Psoas muscle (tissue), 7 donors: ENCODE measurements at regions not wholly inside any gene's neighbourhood (a gene's known extent, or its start where the extent isn't known, plus 50 kb on each side); places are given as distances from the start of the nearest gene placed in this dataset.

Experiments
- ATAC-seq, 4 donors: fragments of 200-7000 bp; cut with Tn5 transposase; one replicate each; pipeline ENCODE4 v1.9.1; 2020; ENCODE audit warnings: moderate library complexity in 3 of 4, mild to moderate bottlenecking in 2 of 4
- DNase-seq, 2 donors: peaks; one replicate each; pipeline ENCODE4 v3.0.0-alpha.2; 2020
- H3K27ac ChIP-seq: fragments of 200-600 bp; one replicate; pipeline ENCODE4 v1.8.0; 2022
- H3K27me3 ChIP-seq, 3 donors: fragments of 200-600 bp in 1 of 3; one replicate each; pipeline versions ENCODE4 v1.6.1 to v1.8.0; 2013 to 2022; ENCODE audit warnings: low read length in 2 of 3, mild to moderate bottlenecking in 2 of 3, moderate library complexity in 1 of 3; ENCODE audit not compliant: insufficient read depth in 3 of 3
- H3K36me3 ChIP-seq, 2 donors: fragments of 200-600 bp in 1 of 2; one replicate each; pipeline versions ENCODE4 v1.6.1 to v1.8.0; 2013 to 2022; ENCODE audit warnings: low read depth in 1 of 2, mild to moderate bottlenecking in 1 of 2, moderate library complexity in 1 of 2; ENCODE audit not compliant: insufficient read depth in 1 of 2
- H3K4me1 ChIP-seq: fragments of 200-600 bp; one replicate; pipeline ENCODE4 v1.8.0; 2022
- H3K4me3 ChIP-seq: fragments of 200-600 bp; one replicate; pipeline ENCODE4 v1.8.0; 2022; ENCODE audit warnings: mild to moderate bottlenecking
- H3K9me3 ChIP-seq: fragments of 200-600 bp; one replicate; pipeline ENCODE4 v1.8.0; 2022
- WGBS, 3 donors: extraction: QIAGEN DNeasy Blood & Tissue Kit; methylation state at CpG; one replicate each; pipeline versions ENCODE4 v1.1.6 to v1.1.7; 2013; 5-methylcytosine and 5-hydroxymethylcytosine counted together
- intact Hi-C, 2 donors: fragments of 100-400 bp; cut with DNase I; formaldehyde crosslinking; loops; one replicate each; pipeline versions ENCODE4 v1.11.0 to v1.14.2; 2022
- TF ChIP-seq, protein P1 (sequence below): fragments of 200-600 bp; IDR thresholded peaks from one replicate; pipeline ENCODE4 v1.8.0; 2022; ENCODE audit warnings: antibody characterized with exemption
- donor health status: healthy with polysubstance abuse.
- donor health status: DM: no; HTN: no; CAD: no; lungs with moderate emphysema.
- donor health status: Bipolar disorder and iron deficiency.
- donor health status: healthy.
- donor health status: DM: yes; HTN: yes; CAD: no.
- donor health status: DM: no; HTN: no; CAD: no.
- donor health status: DM: yes; HTN: yes; CAD: no.

DNA sequence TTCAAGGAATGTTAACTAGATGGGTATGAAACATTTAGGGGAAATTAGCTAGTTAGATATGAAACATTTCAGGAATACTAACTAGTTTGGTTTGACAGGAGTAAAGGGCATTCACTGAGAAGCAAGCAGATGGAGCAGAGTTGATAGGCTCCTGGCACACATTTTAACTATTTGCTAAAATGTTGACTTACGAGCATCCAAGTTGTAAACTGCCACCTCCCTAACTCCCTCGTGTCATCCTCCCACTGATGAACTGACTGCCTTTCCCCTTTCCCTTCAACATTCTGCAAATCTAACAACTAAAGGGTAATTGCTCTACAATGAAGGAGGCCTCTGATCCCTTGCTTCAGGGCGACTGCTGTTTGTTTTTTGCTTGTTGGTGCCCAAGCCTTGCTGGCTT, 580.4 kb upstream of the FAM98A start:
- DNase-seq (no peak), ATAC-seq (no peak)
- Histone ChIP-seq H3K36me3 (no peaks in the 10 kb centered on the region), H3K9me3 (no peaks in the 10 kb centered on the region), H3K4me1 (no peaks in the 10 kb centered on the region), H3K27me3 (no peaks in the 10 kb centered on the region), H3K27ac (no peak overlapping the region), H3K4me3 (no peak overlapping the region)
- WGBS, 3 donors = 38 to 44% (median 42%) methylated on average over 3 of the region's 3 CpGs
- TF ChIP-seq, protein P1, sequence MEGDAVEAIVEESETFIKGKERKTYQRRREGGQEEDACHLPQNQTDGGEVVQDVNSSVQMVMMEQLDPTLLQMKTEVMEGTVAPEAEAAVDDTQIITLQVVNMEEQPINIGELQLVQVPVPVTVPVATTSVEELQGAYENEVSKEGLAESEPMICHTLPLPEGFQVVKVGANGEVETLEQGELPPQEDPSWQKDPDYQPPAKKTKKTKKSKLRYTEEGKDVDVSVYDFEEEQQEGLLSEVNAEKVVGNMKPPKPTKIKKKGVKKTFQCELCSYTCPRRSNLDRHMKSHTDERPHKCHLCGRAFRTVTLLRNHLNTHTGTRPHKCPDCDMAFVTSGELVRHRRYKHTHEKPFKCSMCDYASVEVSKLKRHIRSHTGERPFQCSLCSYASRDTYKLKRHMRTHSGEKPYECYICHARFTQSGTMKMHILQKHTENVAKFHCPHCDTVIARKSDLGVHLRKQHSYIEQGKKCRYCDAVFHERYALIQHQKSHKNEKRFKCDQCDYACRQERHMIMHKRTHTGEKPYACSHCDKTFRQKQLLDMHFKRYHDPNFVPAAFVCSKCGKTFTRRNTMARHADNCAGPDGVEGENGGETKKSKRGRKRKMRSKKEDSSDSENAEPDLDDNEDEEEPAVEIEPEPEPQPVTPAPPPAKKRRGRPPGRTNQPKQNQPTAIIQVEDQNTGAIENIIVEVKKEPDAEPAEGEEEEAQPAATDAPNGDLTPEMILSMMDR = no peak
- intact Hi-C loops = no loop called here

DNA sequence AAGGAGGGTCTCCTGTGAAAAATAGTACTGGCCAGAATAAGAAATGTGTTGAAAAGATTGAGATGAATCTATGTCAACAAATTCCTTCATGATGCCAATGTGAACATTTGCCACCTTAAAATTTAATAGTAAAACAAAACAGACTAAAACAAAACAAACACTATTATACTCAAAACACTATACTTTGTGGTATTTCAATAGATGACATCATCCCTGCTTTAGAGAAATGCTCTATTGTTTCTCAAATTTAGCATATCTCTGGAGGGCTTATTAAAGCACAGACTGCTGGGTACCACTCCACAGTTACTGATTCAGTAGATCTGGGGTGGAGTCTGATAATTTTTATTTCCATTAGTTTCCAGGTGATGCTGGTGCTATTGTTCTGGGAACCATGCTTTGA, 579.4 kb upstream of the FAM98A start:
- Histone ChIP-seq H3K4me3 (no peak overlapping the region), H3K4me1 (no peaks in the 10 kb centered on the region), H3K27ac (no peak overlapping the region), H3K27me3 (no peaks in the 10 kb centered on the region), H3K9me3 (no peaks in the 10 kb centered on the region), H3K36me3 (no peaks in the 10 kb centered on the region)
- TF ChIP-seq, protein P1 = no peak
- no peak for ATAC-seq
- intact Hi-C loops = no loop called here
- no peak for DNase-seq

DNA sequence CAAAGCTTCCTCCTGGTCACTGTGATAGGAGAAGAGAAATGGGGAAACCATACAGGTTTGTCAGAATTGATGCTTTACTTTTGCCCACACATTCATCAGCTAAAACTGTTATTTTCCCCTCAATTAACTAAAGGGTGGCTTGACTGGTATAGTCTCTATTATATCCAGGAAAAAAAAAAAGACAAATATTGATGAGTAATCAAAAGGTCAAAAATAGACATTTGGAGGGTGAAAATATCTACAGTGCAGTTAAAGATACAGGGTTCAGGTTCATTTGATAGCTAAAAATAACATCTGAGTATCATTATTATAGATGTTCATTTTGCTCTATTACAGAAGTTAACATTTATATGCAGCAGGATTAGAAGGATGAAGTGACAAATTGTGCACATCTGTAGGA, 577.6 kb upstream of the FAM98A start:
- TF ChIP-seq, protein P1 = no peak
- intact Hi-C loops = no loop called here
- no peak overlapping the region for H3K27ac ChIP-seq
- DNase-seq = no peak
- no peaks in the 10 kb centered on the region for H3K4me1 ChIP-seq
- no peak overlapping the region for H3K4me3 ChIP-seq
- no peaks in the 10 kb centered on the region for H3K36me3 ChIP-seq
- H3K9me3 ChIP-seq = no peaks in the 10 kb centered on the region
- ATAC-seq = no peak
- no peaks in the 10 kb centered on the region for H3K27me3 ChIP-seq

DNA sequence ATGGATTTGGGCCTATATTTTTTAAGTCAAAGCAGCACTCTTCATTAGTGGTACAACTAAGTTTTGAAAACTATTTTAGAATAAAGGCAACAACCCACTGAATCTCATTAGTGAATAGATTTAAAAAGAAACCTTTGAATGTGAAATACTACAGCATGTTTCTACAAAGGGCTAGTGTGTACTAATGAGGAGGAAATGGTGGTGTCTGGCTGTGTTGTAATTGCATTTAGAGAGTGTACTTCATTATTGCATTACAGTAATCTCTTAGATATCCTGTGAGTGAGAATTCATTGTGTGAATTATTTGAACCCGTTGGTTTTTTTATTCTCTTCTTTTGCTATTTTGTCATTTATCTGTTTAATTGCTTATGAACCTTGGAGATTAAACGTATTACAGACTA, 575.4 kb upstream of the FAM98A start:
- WGBS, 3 donors = 74 to 76% (median 76%) methylated on average over 2 of the region's 2 CpGs
- intact Hi-C loops = no loop called here

DNA sequence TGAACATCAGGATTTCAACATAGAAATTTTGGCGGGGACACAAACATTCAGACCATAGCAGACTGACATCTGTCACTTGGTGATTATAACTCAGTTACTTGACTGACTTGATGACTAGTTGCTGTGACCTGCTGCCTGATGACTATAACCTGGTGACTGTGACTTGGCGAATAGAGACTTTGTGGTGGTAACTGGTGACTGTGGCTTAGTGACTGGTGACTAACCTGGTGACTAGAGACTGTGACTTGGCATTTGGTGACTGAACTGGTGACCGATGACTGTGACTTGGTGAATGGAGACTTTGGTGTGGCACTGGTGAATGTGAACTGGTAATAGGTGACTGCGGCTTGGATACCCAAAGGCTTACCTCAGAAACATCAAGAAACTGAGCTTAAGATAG, 563.1 kb upstream of the FAM98A start:
- TF ChIP-seq, protein P1 = no peak
- DNase-seq (no peak), ATAC-seq (no peak)
- Histone ChIP-seq H3K27me3 (no peaks in the 10 kb centered on the region), H3K4me1 (no peaks in the 10 kb centered on the region), H3K4me3 (no peak overlapping the region), H3K27ac (no peak overlapping the region), H3K36me3 (no peaks in the 10 kb centered on the region), H3K9me3 (no peaks in the 10 kb centered on the region)
- 85 to 97% (median 90%) methylated on average over 4 of the region's 4 CpGs for WGBS, 3 donors
- intact Hi-C loops = no loop called here

More for the DNA sequence above, 575.4 kb upstream of the FAM98A start:
- no peaks in the 10 kb centered on the region for H3K36me3 ChIP-seq
- ATAC-seq (no peak), DNase-seq (no peak)
- no peaks in the 10 kb centered on the region for H3K4me1 ChIP-seq
- H3K9me3 ChIP-seq = no peaks in the 10 kb centered on the region
- H3K27ac ChIP-seq = no peak overlapping the region
- no peak overlapping the region for H3K4me3 ChIP-seq
- TF ChIP-seq, protein P1 = no peak
- no peaks in the 10 kb centered on the region for H3K27me3 ChIP-seq
